ENCODE measurements at regions not wholly inside any gene's neighbourhood (a gene's known extent, or its start where the extent isn't known, plus 50 kb on each side); places are given as distances from the start of the nearest gene placed in this dataset.
"Not testable (repeated sequence)": the region's sequence is repeated elsewhere in the genome, so short reads cannot be mapped to it uniquely, and the experiment has no call there.

DNA sequence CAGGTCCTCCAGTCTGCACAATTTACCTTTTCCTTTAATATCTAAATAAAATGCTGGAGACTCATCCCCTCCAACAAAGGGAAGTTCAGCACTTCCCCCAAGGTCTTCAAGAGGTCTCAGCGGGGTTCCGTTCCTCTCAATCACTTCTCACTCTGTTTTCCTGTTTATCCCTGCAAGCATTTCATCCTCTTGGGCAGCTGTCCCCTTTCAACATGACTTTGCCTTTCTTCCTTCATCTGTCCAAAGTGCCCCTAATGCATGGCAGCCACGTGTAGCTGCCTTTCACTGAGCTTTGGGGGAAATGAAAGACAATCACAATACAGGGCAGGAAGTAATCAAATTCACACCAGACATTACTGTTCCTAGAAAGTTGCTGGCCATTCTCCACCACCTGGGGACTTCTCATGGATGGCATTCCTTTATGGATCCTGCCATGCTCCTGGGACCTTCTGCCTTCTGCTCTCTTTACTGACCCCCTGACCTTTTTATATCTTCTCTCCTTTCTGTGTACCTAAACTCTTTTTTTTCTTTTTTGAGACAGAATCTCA lies 79.7 kb upstream of the USP9X start:
- DNase-seq: no peak

DNA sequence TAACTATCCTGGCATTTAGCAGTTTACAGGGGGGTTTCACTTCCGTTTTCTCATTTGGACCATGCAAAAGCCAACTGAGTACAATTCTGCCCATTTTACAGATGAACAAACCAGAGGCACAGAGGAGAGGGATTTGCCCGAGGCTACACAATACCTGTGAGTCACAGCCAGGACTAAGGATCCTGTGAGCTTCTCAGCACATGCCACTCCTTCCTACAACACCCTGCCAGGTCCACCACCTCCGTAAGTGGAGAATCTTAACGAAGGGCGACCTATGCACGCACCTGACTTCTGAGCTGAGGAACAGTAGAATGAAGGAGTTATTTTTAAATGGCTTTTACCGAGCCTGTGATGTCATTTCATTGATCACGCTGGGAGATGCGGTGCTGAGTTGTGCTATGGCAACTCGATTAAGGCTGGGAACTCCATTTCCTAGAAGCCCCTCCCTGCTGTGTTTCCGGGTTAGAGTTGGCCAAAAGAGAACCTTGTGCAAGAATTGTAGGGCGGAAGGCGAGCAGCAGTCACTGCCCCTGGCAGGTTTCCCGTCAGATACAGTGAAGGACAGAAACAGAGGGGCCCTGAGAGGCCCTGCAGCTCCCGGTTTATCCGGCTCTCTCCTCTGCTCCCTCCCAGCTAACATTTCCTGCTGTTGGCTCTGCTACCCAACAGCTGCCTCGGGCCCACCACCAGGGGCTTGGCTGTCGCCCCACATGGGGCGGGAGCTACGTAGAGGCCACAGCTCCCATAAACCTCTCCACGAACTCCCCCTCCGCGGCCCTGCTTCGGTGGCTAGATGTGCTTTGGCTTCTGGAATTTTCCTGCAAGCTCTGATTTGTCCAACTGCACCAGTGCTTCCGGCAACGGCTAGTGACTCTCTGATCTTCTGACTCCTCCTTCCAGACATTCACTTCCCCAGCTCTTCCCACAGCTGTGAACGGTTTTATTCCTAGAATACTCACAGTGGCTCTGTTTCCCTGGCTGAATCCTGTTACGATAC lies 75.1 kb upstream of the USP9X start:
- DNase-seq: no peak

DNA sequence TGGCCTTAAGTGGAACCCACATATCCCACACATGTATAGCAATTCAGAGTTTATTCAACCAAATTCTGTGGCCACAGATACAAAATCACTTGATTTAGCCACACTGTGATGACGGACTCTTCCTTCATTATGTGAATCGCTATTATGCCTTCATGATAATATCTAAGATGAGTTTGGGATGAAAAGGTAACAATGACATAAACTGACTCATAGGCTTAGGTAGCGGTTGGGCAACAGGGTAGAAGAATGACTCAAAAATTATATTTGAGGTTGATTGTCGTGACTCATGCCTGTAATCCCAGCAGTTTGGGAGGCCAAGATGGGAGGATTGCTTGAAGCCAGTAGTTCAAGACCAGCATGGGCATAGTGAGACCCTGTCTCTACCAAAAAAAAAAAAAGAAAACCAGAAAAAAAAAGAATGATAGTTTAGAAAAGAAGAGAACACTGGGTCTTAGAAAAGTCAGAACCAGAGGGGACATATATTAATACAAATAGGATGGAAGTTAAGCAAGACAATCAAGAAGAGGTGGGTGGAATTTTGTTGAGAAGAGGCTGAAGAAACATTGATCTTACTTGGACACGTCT lies 70.4 kb upstream of the USP9X start:
- DNase-seq: no peak

DNA sequence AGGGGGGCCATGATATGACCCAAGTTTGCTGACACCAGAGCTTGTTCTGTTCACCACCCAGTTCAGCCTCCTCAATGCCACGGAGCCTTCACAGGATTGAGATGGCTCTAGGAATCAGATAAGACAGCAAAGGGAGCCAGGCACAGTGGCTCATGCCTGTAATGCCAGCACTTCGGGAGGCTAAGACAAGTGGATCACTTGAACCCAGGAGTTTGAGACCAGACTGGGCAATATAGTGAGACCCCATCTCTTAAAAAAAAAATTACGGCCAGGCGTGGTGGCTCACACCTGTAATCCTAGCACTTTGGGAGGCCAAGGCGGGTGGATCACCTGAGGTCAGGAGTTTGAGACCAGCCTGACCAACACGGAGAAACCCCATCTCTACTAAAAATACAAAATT lies 67.5 kb upstream of the USP9X start:
- DNase-seq: not testable (repeated sequence)

DNA sequence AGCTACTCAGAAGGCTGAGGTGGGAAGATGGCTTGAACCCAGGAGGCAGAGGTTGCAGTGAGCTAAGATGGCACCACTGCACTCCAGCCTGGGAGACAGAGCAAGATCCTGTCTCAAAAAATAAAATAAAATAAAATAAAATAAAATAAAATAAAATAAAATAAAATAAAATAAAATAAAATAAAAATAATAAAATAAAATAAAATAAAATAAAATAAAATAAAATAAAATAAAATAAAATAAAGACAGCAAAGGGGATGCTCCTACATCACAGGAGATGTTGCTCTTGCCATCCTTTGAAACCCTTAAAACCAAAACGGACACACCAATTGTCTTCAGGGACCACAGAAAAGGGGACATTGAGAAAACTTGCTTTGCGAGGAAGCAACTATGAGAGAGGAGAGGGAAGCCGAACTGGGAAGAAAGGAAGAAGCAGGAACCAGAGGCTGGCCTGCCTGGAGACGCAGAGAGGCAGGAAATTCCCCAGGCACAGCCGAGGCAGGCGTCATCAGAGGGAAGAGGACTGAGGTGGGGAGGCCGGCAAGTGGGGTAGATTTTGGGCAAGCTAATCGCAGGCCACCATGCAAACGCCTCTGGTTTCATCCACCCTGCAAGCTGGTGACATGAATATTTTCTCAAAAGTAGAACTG lies 66.7 kb upstream of the USP9X start:
- not testable (repeated sequence) for DNase-seq

DNA sequence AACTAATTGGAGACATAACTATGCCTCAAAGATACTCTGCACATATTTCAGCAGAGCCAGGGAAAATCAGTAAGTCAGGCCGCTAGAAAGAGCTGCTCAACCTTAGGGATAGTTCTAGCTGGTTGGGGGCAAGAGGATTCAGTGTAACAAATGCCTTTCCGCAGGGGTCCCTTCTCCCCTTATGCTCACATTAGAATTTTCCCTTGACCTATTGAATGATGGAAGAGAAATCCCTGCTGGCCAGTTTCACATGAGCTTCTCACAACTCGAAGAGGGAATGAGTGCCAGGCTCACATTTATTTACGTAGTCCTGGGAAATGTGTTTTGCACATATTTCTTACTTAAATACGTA lies 66.2 kb upstream of the USP9X start:
- DNase-seq: no peak

DNA sequence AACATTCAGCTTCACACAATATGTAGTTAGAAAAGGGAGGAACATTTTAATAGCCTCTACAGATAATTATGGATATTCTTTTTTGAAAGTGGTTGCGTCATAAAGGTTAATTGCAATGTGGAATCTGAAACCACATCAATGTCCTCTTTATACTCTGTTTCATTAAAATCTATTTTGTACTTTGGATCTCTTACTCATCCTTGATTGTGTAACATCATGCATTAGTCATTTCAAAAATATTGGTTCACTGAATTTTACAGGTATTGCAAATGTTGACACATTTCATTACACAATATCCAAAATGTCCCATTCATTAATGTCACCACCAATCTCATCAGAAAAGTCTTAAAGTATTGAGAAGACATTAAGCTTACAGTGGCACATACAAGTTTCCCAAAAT lies 62.7 kb upstream of the USP9X start:
- DNase-seq: no peak

DNA sequence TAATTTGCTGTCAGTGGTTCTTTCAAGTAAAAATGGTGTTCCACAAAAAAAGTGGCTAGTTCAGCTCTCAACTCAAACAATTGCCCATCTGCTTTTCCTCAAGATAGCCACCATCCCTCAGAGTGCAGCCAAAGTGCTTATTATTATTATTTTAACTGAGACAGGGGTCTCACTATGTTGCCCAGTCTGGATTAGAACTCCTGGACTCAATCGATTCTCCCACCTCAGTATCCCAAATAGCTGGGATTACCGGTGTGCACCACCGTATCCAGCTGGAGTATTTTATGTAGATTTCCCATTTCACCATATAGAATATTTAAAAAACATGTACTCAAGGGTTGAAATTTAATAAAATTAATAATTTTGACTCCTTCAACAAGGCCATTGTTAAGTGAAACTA lies 62.1 kb upstream of the USP9X start:
- DNase-seq: no peak

DNA sequence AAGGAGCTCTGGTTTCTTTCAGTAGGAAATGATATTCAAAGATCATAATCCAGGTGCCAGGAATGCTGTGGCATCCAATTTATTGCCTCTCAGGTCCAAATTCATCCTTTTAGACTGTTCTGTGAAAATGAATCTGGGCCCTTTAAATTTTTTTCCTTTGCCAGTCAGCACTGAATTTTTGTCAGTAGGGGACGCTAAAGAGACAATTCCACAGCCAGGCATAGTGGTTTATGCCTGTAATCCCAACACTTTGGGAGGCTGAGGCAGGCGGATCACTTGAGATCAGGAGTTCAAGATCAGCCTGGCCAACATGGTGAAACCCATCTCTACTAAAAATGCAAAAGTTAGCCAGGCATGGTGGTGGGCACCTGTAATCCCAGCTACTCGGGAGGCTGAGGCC lies 60.9 kb upstream of the USP9X start:
- not testable (repeated sequence) for DNase-seq

DNA sequence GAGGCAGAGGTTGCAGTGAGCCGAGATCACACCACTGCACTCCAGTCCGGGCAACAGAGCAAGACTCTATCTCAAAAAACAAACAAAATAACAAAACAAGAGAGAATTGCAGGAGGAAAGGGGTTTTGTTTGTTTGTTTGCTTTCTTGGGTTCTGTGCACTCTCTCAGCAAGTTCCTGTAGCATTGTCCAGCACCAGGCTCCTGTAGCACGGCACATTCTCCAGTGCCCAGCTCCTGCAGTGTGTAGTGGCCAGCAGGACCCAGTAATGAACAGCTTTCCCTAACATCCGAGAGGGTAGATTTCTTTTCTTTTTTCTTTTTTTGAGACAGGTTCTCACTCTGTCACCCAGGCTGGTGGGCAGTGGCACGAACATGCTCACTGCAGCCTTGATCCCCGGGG lies 60.5 kb upstream of the USP9X start:
- DNase-seq: no peak

DNA sequence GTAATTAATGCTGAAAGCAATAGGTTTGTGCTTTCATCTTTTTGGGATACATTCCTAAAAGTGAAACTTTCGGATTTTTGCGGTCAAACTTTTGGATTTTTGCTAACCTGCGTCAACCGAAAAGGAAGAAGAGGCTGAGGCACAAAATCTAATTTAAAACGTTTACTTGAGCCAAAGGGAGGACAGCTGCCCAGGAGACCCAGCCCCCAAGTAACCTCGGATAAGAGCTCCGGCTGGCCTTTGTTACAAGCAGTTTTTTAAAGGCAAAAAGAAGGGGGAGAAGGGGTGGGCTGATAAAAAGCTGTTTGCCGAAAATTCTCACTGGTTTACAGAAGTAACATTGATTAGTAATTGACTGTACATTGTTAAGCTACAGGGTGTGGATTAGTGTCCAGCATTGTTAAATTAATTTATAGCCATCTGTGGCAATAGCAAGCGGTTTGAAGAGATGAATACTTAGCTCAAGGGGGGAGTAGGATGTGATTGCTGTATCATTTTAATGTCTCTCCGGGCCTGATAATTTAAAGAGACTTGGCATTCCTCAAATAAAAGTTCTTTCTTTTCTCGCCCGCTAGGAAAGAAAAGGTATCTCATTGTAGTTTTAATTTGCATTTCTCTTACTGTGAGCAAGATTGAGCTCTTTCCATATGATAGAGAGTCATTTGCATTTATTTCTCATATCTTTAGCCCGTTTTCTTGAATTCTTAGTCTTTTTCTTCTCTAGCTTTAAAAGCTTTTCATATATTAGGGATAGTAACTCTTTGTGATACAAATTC lies 59.1 kb upstream of the USP9X start:
- no peak for DNase-seq

DNA sequence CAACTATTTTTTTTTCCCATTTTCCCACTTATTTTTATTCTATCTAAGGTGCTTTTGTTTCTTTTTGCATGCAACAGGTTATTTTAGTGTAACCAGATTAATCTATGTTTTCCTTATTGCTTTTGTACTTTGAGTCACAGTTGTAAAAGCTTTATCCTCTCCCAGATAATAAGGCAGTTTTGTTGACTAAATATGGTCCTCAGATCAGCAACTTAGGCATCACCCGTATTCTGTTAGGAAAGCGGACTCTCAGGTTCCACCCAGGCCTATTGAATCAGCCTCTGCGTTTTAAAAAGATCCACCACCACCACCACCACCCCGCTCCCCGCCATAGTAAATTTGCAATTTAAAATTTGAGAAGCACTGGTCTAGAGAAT lies 58.6 kb upstream of the USP9X start:
- DNase-seq: no peak

DNA sequence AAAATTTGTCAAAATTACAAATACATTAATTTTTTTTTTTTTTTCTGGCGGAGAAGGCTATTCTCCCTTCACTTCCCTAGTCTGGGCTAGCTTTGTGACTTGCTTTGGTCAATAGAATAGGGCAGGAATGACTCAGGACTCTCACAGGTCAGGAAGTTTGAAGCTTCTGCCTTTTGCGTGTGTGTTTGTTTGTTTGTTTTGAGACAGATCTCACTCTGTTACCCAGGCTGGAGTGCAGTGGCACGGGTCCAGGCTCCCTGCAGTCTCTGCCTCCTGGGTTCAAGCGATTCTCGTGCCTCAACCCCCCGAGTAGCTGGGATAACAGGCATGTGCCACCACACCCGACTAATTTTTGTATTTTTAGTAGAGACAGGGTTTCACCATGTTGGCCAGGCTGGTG lies 55.9 kb upstream of the USP9X start:
- no peak for DNase-seq

DNA sequence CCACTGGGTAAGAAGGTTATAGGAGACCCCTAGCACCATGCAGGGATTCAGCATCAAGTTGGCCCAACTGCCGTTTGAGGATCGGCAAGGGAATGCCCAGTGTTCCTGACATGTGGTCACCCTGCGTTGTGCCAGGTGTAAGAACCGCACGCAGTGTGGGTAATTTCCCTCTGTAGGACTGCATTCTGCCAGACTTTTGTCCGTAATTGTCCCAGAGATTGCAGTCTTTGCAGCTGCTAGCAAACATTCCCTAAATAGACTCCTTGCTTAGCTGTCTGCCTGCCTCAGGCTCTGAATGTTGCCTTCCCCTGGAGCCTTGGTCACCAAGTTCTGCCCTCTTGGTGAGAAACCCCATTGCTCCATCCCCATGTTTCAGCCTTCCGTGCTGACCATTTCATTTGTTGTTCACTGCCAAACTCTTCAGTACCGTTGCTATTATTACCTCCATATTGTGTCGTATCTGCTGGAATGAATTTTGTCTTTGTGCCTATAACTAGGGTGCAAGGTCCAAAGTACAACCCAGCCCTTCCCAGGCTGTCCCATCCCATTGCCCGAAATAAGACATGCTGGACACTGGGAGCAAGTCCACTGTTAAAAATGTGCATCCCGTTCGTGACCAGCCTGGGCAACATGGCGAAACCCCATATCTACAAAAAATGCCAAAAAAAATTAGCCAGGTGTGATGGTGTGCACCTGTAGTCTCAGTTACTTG lies 53.8 kb upstream of the USP9X start:
- DNase-seq: no peak

DNA sequence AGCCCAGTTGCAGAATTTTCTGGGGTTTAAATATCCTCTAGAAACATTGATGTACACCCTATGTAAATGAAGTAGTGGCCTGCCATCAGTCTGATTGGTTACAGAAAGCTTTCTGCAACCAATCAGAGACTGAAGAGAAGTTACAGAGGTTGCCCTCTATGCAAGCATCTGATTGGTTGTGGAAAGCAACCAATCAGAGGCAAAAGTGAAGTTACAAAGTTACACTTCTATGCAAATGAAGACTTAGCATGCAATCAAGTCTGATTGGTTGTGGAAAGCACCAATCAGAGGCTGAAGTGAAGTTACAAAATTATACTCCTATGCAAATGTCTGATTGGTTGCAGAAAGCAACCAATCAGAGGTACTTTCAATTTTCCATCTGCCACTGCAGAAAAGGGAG lies 51.9 kb upstream of the USP9X start:
- no peak for DNase-seq

DNA sequence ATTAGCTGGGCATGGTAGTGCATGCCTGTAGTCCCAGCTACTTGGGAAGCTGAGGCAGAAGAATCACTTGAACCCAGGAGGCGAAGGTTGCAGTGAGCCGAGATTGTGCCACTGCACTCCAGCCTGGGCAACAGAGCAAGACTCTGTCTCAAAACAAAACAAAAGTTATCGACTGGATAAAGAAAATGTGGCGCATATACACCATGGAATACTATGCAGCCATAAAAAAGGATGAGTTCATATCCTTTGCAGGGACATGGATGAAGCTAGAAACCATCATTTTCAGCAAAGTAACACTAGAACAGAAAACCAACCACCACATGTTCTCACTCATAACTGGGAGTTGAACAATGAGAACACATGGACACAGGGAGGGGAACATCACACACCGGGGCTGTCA lies 50.3 kb upstream of the USP9X start:
- not testable (repeated sequence) for DNase-seq

All from NCI-H2081 (cell line).